ENCODE measurements at regions not wholly inside any gene's neighbourhood (a gene's known extent, or its start where the extent isn't known, plus 50 kb on each side); places are given as distances from the start of the nearest gene placed in this dataset.

- TF ChIP-seq CSDC2 (CRISPR knock-in tag; IDR thresholded peaks at IDR 0.05) (no peak), GLIS3 (CRISPR knock-in tag; IDR thresholded peaks at IDR 0.05) (no peak), PATZ1 (CRISPR knock-in tag; IDR thresholded peaks at IDR 0.05; ENCODE audit: borderline replicate concordance) (no peak), ZFP3 (CRISPR knock-in tag; IDR thresholded peaks at IDR 0.05) (no peak), SNAI2 (CRISPR knock-in tag; IDR thresholded peaks at IDR 0.05) (no peak), ISL1 (CRISPR knock-in tag; IDR thresholded peaks at IDR 0.05) (no peak), ZNF8 (CRISPR knock-in tag; IDR thresholded peaks at IDR 0.05) (no peak), OSR1 (CRISPR knock-in tag; IDR thresholded peaks at IDR 0.05) (no peak), ZNF70 (CRISPR knock-in tag; IDR thresholded peaks at IDR 0.05) (no peak), TOX (CRISPR knock-in tag; IDR thresholded peaks at IDR 0.05; ENCODE audit: borderline replicate concordance) (no peak), ESRRG (CRISPR knock-in tag; IDR thresholded peaks at IDR 0.05) (no peak), PPARA (CRISPR knock-in tag; IDR thresholded peaks at IDR 0.05; ENCODE audit: borderline replicate concordance) (no peak), ZFP30 (CRISPR knock-in tag; IDR thresholded peaks at IDR 0.05) (no peak)
- TF ChIP-seq, protein P1, sequence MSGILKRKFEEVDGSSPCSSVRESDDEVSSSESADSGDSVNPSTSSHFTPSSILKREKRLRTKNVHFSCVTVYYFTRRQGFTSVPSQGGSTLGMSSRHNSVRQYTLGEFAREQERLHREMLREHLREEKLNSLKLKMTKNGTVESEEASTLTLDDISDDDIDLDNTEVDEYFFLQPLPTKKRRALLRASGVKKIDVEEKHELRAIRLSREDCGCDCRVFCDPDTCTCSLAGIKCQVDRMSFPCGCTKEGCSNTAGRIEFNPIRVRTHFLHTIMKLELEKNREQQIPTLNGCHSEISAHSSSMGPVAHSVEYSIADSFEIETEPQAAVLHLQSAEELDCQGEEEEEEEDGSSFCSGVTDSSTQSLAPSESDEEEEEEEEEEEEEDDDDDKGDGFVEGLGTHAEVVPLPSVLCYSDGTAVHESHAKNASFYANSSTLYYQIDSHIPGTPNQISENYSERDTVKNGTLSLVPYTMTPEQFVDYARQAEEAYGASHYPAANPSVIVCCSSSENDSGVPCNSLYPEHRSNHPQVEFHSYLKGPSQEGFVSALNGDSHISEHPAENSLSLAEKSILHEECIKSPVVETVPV (CRISPR knock-in tag; IDR thresholded peaks at IDR 0.05): no peak
Observed at GRCh38 chr1:38197312-38198061, 150.9 kb upstream of the POU3F1 start.

Data from SK-N-SH treated with all-trans-retinoic acid at 6 μM for 48 hours (cell line).